ENCODE measurements at regions not wholly inside any gene's neighbourhood (a gene's known extent, or its start where the extent isn't known, plus 50 kb on each side); places are given as distances from the start of the nearest gene placed in this dataset.

DNA sequence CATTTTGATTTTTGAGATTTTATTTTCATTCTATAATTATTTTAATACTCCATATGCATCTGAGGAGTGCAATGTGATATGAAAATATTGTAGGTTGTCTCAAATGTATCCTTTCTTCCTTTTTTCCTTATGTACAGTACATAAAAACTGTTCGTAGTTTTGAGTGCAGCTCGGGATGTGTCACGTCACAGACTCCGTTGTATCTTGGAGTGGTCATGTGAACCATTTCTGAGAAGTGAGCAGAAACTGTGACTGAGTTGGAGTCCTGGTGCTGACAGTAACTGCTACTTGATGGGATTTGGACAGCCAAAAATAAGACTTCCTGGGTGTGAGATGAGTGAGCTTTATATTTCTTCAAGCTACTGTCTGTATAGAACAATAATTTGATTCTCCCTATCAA lies 761.4 kb upstream of the MAN1A1 start:
- TF ChIP-seq, protein P1, sequence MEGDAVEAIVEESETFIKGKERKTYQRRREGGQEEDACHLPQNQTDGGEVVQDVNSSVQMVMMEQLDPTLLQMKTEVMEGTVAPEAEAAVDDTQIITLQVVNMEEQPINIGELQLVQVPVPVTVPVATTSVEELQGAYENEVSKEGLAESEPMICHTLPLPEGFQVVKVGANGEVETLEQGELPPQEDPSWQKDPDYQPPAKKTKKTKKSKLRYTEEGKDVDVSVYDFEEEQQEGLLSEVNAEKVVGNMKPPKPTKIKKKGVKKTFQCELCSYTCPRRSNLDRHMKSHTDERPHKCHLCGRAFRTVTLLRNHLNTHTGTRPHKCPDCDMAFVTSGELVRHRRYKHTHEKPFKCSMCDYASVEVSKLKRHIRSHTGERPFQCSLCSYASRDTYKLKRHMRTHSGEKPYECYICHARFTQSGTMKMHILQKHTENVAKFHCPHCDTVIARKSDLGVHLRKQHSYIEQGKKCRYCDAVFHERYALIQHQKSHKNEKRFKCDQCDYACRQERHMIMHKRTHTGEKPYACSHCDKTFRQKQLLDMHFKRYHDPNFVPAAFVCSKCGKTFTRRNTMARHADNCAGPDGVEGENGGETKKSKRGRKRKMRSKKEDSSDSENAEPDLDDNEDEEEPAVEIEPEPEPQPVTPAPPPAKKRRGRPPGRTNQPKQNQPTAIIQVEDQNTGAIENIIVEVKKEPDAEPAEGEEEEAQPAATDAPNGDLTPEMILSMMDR (conservative IDR thresholded peaks at IDR 0.05): no peak
- no peak for TF ChIP-seq ZFX (IDR thresholded peaks at IDR 0.05)

Data from C4-2B (cell line).